Fibroblast of skin of back (primary cell): ENCODE measurements at regions not wholly inside any gene's neighbourhood (a gene's known extent, or its start where the extent isn't known, plus 50 kb on each side); places are given as distances from the start of the nearest gene placed in this dataset.
A peak's percentile ranks its signal among the peaks of the same experiment; 100 is the strongest.
"Not testable (repeated sequence)": the region's sequence is repeated elsewhere in the genome, so short reads cannot be mapped to it uniquely, and the experiment has no call there.

Experiments used
- DNase-seq: peaks from one replicate; pipeline ENCODE4 v3.0.0-alpha.2; 2013

DNA sequence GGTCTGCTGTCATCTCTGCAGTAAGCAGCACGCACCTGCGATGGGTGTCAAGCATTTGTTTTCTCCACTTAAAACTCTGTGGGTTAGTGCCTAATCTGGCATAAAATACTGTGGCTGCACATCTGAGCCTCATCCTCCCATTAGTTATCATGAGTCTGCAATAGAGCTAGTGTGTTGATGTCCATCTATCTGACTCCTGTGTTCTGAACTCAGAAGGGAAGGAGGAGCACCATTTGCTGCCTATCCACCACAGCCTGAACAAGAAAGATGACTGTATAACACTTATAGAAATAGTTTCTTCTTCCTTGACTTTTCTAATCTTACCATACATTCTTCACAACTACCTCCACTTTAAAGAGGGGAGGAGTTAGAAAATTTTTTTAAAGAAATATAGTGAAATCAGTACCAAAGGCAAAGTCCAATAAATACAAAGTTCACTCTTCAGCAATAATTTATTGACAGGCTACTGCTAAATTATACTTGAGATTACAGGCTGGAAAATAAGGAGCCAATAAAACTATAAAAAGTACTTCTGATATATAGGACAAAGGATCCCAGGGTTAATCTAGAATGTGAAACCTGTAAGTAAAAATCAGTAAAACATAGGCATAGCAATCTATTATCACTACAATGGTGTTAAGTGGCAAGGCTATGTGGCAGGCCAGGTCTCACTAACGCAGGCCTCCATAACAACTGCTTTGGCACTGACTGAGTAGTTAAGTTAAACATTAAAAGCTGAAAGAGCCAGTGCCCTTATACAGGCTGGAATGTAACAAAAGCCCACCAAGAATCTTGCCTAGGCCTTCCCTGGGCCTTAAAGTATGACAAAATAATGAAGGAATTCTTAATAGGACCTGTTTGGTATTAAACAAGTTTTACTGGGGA lies 70.2 kb downstream of the LGALS9C start:
- not testable (repeated sequence) for DNase-seq

DNA sequence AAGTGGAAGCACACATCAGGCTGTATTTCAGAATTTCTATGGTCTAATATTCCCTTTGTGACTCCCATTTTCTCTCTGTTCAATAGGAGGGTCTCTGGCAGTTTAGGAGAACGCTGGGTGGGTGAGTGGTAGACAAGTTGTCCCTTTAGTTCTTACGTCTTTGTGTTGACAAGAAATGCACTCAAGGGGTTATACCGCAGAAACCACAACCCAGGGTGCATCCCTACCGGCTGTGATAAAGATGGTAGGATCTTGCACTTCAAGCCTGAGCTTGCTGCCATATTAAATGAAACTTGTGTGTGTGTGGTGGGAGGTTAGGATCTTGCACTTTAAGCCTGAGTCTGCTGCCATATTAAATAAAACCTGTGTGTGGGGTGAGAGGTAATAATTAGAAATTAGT lies 80.5 kb downstream of the LGALS9C start:
- not testable (repeated sequence) for DNase-seq

DNA sequence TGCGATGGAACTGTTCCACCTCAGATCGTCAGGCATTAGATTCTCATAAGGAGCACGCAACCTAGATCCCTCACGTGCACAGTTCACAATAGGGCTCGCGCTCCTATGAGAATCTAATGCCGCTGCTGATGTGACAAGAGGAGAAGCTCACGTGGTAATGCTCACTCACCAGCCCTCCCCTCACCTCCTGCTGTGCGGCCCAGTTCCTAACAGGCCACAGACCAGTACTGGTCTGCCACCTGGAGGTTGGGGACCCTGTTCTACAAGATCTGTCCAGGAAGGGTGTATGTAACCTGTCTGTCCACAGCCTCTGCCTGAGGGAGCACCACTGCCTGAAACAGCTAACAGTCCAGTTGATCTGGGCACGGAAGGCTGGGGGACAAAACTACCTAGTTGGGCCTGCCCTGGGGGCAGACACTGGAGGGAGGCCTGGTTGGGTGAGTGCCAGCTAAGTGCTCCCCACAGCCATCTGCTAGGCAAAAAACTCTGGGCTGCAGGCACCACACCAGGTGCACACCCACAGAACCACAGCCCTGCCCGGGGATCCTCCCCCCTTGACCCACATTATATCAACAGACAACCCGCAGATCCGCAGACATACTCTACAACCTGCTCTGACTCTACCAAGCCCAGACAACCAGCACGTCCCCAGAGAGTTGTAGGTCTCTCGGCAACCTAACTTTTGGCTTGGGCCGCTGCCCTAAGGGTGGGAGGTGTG lies 80.7 kb downstream of the TBC1D28 start:
- not testable (repeated sequence) for DNase-seq

DNA sequence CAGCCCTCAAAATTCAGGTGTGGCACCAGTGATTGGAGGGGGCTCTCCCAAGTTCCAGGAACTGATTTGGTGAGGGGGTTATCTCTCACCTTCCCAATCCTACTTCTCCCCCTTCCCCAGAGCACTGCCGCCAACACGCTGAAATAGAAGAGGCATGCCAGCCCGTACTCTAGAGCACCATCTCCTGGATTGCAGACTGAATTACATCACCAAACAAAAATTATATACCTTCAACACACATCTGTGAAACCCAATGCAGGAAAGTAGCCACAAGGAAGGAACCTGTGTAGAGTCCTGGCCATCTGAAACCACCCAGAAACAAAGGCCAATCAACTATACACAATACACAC lies 80.1 kb downstream of the TBC1D28 start:
- peak; percentile 53 for DNase-seq

DNA sequence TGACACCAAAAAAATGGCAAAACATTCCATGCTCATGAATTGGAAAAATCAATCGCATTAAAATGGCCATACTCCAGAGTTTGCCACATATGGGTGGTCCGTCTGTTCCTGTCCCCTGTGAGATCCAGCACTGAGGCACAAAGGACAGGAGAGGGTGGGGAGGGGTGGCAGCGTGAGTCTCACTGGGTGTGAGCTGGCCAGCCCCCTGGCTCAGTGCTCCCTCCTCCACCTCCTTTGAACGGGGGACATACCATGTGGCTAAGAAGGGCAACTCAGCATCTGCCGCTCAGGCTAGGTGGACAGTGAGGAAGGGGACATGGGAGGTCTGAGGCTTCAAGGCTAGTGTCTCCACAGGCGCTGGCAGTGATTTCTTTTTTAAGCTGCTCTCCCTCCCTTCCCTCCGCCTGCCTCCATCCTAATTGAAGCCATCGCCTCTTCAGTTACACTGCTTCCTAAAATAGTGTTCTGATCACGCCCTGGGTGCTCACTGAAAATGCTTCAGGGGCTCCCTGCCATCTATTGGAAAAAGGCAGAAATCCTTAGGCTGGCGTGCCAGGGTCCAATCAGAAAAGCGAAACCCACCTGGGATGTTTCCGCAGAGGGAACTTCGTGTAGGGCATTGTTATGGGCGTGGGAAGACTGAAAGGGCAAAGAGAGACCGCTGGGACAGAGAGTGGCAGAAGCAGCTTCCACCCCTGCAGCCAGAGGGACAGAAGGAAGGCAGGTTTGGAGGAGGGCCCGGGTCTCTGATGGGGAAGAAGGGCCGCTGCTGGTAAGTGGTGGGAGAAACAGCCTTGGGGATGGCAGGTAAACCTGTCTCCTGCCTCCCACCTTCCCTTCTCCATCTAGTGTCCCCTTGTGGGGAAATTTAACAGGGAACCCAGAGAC lies 75.8 kb downstream of the TBC1D28 start:
- not testable (repeated sequence) for DNase-seq

DNA sequence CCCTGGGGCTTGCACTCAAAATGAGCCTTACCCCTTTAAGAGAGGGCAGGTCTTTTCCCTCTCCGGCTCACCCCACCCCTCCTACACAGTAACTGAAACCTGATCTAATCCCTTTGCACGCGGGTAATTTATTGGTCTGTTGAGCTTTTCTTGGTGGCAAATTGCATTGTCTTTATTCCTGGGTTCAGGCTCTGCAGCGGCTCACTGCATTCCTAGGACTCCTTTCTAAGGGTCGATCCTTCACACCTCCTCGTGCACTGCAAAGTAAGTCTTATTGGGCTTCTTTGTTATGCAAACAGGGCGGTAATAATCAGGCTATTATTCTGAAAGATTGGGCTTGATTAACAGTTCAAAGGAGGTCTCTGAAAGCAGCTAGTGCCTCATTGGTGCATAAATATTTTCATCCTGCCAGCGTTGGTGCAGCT lies 74.7 kb downstream of the TBC1D28 start:
- not testable (repeated sequence) for DNase-seq

DNA sequence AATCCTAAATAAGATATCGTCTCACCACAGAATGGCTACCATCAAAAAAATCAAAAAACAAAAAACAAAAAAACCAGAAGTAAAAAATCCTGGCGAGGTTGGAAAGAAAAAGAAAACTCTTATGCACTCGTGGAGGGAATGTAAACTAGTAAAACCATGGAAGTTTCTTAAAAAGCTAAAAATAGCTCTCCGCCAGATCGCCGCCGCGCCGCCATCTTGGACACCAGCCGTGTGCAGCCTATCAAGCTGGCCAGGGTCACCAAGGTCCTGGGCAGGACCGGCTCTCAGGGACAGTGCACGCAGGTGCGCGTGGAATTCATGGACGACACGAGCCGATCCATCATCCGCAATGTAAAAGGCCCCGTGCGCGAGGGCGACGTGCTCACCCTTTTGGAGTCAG lies 71.7 kb downstream of the TBC1D28 start:
- DNase-seq = not testable (repeated sequence)

DNA sequence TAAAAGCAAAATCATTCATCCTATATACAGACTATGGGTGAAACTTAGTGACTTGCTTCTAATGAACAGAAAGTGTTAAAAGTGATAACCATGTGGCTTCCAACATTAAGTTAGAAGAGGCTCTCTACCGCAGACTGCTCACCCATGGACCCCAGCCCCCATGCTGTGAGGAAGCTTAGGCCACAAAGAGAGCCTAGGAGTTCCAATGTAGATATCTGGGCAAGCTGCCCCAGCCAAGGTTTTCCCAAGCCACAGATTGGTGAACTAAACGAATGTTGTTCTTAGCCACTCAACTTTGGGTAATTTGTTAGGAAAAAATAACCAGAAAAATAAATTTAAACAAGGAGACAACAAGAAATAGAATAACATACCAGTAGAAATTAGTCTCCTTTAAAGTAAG lies 70.1 kb downstream of the TBC1D28 start:
- DNase-seq = not testable (repeated sequence)
